Smooth muscle cell (in vitro differentiated cells): ENCODE measurements at regions not wholly inside any gene's neighbourhood (a gene's known extent, or its start where the extent isn't known, plus 50 kb on each side); places are given as distances from the start of the nearest gene placed in this dataset.

Source experiments
- DNase-seq: peaks from one replicate; lab custom pipeline; 2025; ENCODE audit not compliant: unreplicated experiment; lab: John Stamatoyannopoulos, UW
- H2AFZ ChIP-seq: fragments of 200-600 bp; sonication (generic); 2 replicates; pipeline ENCODE4 v1.6.0; 2016; ENCODE audit warnings: antibody characterized with exemption, low read depth, mild to moderate bottlenecking
- H3F3A ChIP-seq: fragments of 200-600 bp; sonication (generic); 2 replicates; pipeline ENCODE4 v1.6.0; 2017; ENCODE audit warnings: antibody characterized with exemption, low read depth
- H3K27ac ChIP-seq: fragments of 200-600 bp; sonication (generic); 2 replicates; pipeline ENCODE4 v1.5.1; 2016; ENCODE audit warnings: low read depth, mild to moderate bottlenecking
- H3K27me3 ChIP-seq: fragments of 200-600 bp; sonication (generic); 2 replicates; pipeline ENCODE4 v1.6.1; 2016; ENCODE audit warnings: low read depth, mild to moderate bottlenecking
- H3K36me3 ChIP-seq: fragments of 200-600 bp; sonication (generic); 2 replicates; pipeline ENCODE4 v1.5.1; 2016; ENCODE audit warnings: low read depth
- H3K4me1 ChIP-seq: fragments of 200-600 bp; sonication (generic); 2 replicates; pipeline ENCODE4 v1.5.1; 2016; ENCODE audit warnings: low read depth
- H3K4me2 ChIP-seq: fragments of 200-600 bp; sonication (generic); 2 replicates; pipeline ENCODE4 v1.6.0; 2016; ENCODE audit warnings: mild to moderate bottlenecking
- H3K4me3 ChIP-seq: fragments of 200-600 bp; sonication (generic); 2 replicates; pipeline ENCODE4 v1.5.1; 2016; ENCODE audit warnings: mild to moderate bottlenecking
- H3K79me2 ChIP-seq: fragments of 200-600 bp; sonication (generic); 2 replicates; pipeline ENCODE4 v1.6.0; 2016; ENCODE audit warnings: low read depth, mild to moderate bottlenecking
- H3K9ac ChIP-seq: fragments of 200-600 bp; sonication (generic); 2 replicates; pipeline ENCODE4 v1.6.0; 2016; ENCODE audit warnings: low read depth
- H3K9me3 ChIP-seq: fragments of 200-600 bp; sonication (generic); replicated peaks from 2 replicates; pipeline ENCODE4 v1.5.1; 2016; ENCODE audit warnings: low read depth
- H4K20me1 ChIP-seq: fragments of 200-600 bp; sonication (generic); 2 replicates; pipeline ENCODE4 v1.6.0; 2016; ENCODE audit warnings: low read depth
- WGBS: methylation state at CpG from one replicate; pipeline ENCODE4 v1.1.7; 2016; ENCODE audit warnings: low lambda C conversion rate; 5-methylcytosine and 5-hydroxymethylcytosine counted together
- TF ChIP-seq, protein P1 (sequence below): fragments of 200-600 bp; sonication (generic); IDR thresholded peaks from 2 replicates; pipeline ENCODE4 v1.5.1; 2017; ENCODE audit warnings: borderline replicate concordance, mild to moderate bottlenecking, antibody characterized with exemption; ENCODE audit not compliant: insufficient read depth, poor library complexity, severe bottlenecking

DNA sequence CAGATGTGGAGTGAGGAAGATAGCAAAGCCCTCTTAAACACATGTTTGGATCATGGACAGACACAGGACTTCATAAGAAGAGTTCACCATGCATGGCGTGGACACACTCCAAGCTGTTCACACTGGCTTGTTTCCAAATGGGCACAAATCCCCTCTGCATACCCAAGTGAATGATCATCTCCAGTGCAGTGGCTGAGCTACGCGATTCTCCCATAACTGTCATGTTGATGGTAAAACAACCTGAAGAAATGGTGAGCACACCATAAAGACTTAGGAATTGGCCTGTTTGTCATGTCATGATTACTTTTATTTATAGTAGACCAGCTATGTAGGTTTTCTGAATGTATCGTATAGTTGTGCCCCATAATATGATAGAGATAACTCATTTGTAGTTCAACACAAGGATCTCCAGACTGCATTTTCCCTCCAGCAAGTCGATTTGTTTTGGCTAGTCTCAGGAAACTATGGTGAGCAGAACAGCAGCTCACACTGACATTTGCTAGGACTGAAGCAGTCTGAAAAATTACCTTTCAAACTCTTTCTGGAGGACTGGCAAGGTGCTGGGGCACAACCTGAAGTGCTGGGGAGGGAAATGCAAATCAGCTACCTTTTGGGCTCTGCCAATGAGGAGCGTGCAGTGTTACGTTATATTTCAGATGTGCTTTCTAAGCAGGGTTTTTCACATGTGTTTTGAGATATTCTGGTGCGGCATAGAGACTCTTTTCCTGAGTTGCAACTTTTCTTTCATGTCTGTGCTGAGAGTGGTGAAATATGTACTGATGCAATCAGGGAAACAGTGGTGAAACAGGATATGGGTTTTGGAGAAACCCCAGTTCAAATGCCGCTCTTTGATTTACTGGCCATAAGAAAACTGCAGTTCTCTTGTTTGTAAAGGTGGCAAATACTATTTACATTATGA is 629.6 kb upstream of the DPP6 start:
- H4K20me1 ChIP-seq = no peaks in the 10 kb centered on the region
- no peak overlapping the region for H3K4me3 ChIP-seq
- no peak overlapping the region for H2AFZ ChIP-seq
- H3K9me3 ChIP-seq = no peaks in the 10 kb centered on the region
- TF ChIP-seq, protein P1, sequence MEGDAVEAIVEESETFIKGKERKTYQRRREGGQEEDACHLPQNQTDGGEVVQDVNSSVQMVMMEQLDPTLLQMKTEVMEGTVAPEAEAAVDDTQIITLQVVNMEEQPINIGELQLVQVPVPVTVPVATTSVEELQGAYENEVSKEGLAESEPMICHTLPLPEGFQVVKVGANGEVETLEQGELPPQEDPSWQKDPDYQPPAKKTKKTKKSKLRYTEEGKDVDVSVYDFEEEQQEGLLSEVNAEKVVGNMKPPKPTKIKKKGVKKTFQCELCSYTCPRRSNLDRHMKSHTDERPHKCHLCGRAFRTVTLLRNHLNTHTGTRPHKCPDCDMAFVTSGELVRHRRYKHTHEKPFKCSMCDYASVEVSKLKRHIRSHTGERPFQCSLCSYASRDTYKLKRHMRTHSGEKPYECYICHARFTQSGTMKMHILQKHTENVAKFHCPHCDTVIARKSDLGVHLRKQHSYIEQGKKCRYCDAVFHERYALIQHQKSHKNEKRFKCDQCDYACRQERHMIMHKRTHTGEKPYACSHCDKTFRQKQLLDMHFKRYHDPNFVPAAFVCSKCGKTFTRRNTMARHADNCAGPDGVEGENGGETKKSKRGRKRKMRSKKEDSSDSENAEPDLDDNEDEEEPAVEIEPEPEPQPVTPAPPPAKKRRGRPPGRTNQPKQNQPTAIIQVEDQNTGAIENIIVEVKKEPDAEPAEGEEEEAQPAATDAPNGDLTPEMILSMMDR = no peak
- H3K27ac ChIP-seq = no peak overlapping the region
- H3K27me3 ChIP-seq = no peaks in the 10 kb centered on the region
- WGBS = 77% methylated on average over 9 of the region's 9 CpGs
- no peak overlapping the region for H3K4me2 ChIP-seq
- no peaks in the 10 kb centered on the region for H3K36me3 ChIP-seq
- H3K9ac ChIP-seq = no peak overlapping the region
- no peaks in the 10 kb centered on the region for H3K79me2 ChIP-seq
- H3K4me1 ChIP-seq = no peaks in the 10 kb centered on the region
- DNase-seq = no peak
- H3F3A ChIP-seq = no peaks in the 10 kb centered on the region

DNA sequence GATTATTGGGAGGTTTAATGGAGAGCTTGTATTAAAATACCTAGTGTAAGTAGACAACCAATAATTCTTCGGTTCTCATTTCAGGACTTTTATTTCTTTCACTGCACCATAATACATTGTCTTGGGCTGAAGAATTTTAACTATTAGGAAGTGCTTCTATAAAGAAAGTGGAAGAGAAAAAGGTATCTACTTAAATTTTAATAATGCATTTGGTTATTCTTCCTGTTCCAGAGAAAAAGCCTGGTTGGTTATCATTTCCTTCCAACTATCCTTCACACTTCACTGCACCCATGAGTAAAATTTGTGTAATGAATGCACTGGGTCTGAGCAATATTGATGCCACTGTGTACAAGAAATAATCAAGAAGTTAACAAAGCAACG is 629.0 kb upstream of the DPP6 start:
- Histone ChIP-seq H2AFZ (no peak overlapping the region), H4K20me1 (no peaks in the 10 kb centered on the region), H3F3A (no peaks in the 10 kb centered on the region), H3K4me2 (no peak overlapping the region), H3K27me3 (no peaks in the 10 kb centered on the region), H3K4me3 (no peak overlapping the region), H3K9ac (no peak overlapping the region), H3K4me1 (no peaks in the 10 kb centered on the region), H3K36me3 (no peaks in the 10 kb centered on the region), H3K79me2 (no peaks in the 10 kb centered on the region), H3K27ac (no peak overlapping the region), H3K9me3 (no peaks in the 10 kb centered on the region)
- DNase-seq = no peak
- TF ChIP-seq, protein P1 = no peak
- 90% methylated on average over 2 of the region's 2 CpGs for WGBS

GRCh38 chr7:153430931-153431330 is 621.3 kb upstream of the DPP6 start:
- 62% methylated on average over 5 of the region's 5 CpGs for WGBS
- Histone ChIP-seq H3K27ac (no peak overlapping the region), H3K27me3 (no peaks in the 10 kb centered on the region)

More at GRCh38 chr7:153430931-153431330, 621.3 kb upstream of the DPP6 start:
- no peak overlapping the region for H3K4me3 ChIP-seq
- no peak for DNase-seq
- TF ChIP-seq, protein P1 = no peak
- H3K79me2 ChIP-seq = no peaks in the 10 kb centered on the region
- H3F3A ChIP-seq = no peaks in the 10 kb centered on the region
- H3K9me3 ChIP-seq = no peaks in the 10 kb centered on the region
- H2AFZ ChIP-seq = no peak overlapping the region
- no peaks in the 10 kb centered on the region for H3K4me1 ChIP-seq
- H3K9ac ChIP-seq = no peak overlapping the region
- no peaks in the 10 kb centered on the region for H4K20me1 ChIP-seq
- H3K36me3 ChIP-seq = no peaks in the 10 kb centered on the region
- H3K4me2 ChIP-seq = no peak overlapping the region
